Large intestine (tissue), 3 donors: ENCODE measurements at regions not wholly inside any gene's neighbourhood (a gene's known extent, or its start where the extent isn't known, plus 50 kb on each side); places are given as distances from the start of the nearest gene placed in this dataset.
A peak's percentile ranks its signal among the peaks of the same experiment; 100 is the strongest.
"Not testable (repeated sequence)": the region's sequence is repeated elsewhere in the genome, so short reads cannot be mapped to it uniquely, and the experiment has no call there.

Source experiments
- DNase-seq, 2 donors: peaks; one replicate each; pipeline versions ENCODE4 v3.0.0 to v3.0.0-alpha.2; 2013
- H3K27ac ChIP-seq: one replicate; pipeline ENCODE4 v1.5.1; 2013; ENCODE audit warnings: low read length
- H3K27me3 ChIP-seq: 2 replicates; pipeline ENCODE4 v1.6.1; 2013; ENCODE audit warnings: low read length; ENCODE audit not compliant: control insufficient read depth, insufficient read depth
- H3K36me3 ChIP-seq: 2 replicates; pipeline ENCODE4 v1.6.1; 2013; ENCODE audit warnings: low read length; ENCODE audit not compliant: control insufficient read depth, insufficient read depth
- H3K4me1 ChIP-seq: one replicate; pipeline ENCODE4 v1.6.1; 2013; ENCODE audit warnings: low read length; ENCODE audit not compliant: control insufficient read depth, insufficient read depth
- H3K4me3 ChIP-seq: one replicate; pipeline ENCODE4 v1.5.1; 2013; ENCODE audit warnings: low read length
- H3K9me3 ChIP-seq: one replicate; pipeline ENCODE4 v1.6.1; 2013; ENCODE audit warnings: mild to moderate bottlenecking, low read depth, low read length, moderate library complexity; ENCODE audit not compliant: control insufficient read depth
- WGBS: methylation state at CpG from one replicate; pipeline ENCODE4 v1.1.5; 2013; ENCODE audit warnings: low lambda C conversion rate; ENCODE audit not compliant: insufficient coverage; 5-methylcytosine and 5-hydroxymethylcytosine counted together

GRCh38 chr1:121003230-121003629, 113.7 kb downstream of the PPIAL4A start:
- H3K36me3 ChIP-seq, DNase-seq, H3K4me1 ChIP-seq, H3K27ac ChIP-seq, H3K4me3 ChIP-seq, H3K9me3 ChIP-seq: not testable (repeated sequence)
- peaks cover 16% of the 10 kb centered on the region for H3K27me3 ChIP-seq
- no CpG with 5 or more reads among the region's 3 CpGs for WGBS

DNA sequence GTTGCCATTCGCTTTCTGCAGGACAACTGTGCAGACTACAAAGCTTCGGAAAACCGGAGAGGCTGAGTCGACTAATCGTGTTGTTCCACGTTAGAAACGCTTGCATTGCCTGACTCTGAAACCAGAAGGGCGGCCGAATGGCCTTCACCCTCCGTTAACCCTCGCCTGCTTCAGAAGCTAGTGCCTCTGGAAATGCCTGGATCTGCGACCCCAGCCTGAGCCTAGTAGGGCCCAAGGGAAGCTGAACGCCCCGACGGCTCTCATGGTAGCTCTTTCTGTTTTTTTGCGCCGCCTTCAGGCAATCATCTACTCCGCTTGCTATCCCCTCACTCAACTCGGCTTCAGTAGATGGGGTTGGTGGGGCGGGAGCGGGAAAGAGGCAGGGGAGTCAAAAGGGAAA, 117.3 kb downstream of the PPIAL4A start:
- H3K36me3 ChIP-seq, H3K4me1 ChIP-seq, H3K4me3 ChIP-seq, H3K27ac ChIP-seq, H3K9me3 ChIP-seq: not testable (repeated sequence)
- peak in 1 of 2 donors; percentile 4 for DNase-seq
- H3K27me3 ChIP-seq = peaks cover 31% of the 10 kb centered on the region
- WGBS = no CpG with 5 or more reads among the region's 21 CpGs

DNA sequence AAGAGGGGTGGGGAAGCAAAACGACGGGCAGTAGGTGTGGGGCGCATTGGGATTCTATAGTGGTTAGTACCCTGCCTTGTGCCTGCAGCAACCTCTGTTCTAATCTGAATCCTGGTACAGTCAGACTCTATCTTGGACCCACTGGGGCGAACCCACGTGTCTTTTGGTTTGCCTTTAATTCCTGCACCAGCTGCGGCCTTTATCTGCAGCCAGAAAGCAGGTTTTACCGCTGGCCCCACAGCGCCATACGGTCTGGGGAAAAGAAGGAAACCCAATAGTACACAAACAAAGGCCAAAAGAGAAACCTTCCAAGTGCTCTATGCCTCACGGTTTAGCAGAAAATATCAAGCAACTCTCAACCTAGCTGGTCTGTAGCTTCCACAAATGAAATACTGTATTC, 118.2 kb downstream of the PPIAL4A start:
- H3K27me3 ChIP-seq = peaks cover 31% of the 10 kb centered on the region
- H3K4me1 ChIP-seq, H3K4me3 ChIP-seq, H3K36me3 ChIP-seq, H3K9me3 ChIP-seq, H3K27ac ChIP-seq: not testable (repeated sequence)
- peak in 1 of 2 donors; percentile 24 for DNase-seq
- WGBS = no CpG with 5 or more reads among the region's 10 CpGs

GRCh38 chr1:121008512-121009215, 119.1 kb downstream of the PPIAL4A start:
- H3K27ac ChIP-seq, H3K9me3 ChIP-seq, H3K4me3 ChIP-seq, H3K4me1 ChIP-seq, H3K36me3 ChIP-seq: not testable (repeated sequence)
- no CpG with 5 or more reads among the region's 46 CpGs for WGBS
- peaks cover 31% of the 10 kb centered on the region for H3K27me3 ChIP-seq
- peak in 1 of 2 donors; percentile 4 for DNase-seq

- H3K36me3 ChIP-seq, H3K27ac ChIP-seq, H3K9me3 ChIP-seq, H3K4me1 ChIP-seq, H3K4me3 ChIP-seq: not testable (repeated sequence)
- peaks cover 31% of the 10 kb centered on the region for H3K27me3 ChIP-seq
- DNase-seq = peak in 1 of 2 donors; percentile 41
- no CpG with 5 or more reads among the region's 59 CpGs for WGBS
Observed at GRCh38 chr1:121009216-121010057, 119.9 kb downstream of the PPIAL4A start.

DNA sequence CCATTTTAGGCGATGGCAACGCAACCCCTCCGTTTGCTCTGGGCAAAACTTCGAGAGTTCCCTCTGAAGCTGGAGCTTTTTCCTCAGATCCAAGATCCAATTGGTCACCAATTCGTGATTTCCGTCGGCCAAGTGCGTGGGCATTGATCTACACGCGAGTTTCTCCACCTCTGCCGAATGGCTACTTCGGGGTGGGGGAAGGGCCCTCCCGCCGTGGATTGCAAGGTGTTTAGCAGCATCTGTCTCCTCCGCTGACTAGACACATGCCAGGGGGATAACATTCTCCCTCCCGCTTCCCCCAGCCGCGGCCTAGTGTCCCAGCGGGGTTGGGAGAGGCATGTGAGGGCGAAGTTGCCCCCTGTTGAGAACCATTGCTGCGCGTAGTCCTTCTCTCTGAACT, 120.6 kb downstream of the PPIAL4A start:
- not testable (repeated sequence) for H3K9me3 ChIP-seq, H3K4me3 ChIP-seq, DNase-seq, H3K27ac ChIP-seq, H3K36me3 ChIP-seq, H3K4me1 ChIP-seq
- peaks cover 31% of the 10 kb centered on the region for H3K27me3 ChIP-seq
- no CpG with 5 or more reads among the region's 22 CpGs for WGBS

GRCh38 chr1:121013181-121013580, 123.6 kb downstream of the PPIAL4A start:
- not testable (repeated sequence) for H3K36me3 ChIP-seq, H3K9me3 ChIP-seq, DNase-seq, H3K4me1 ChIP-seq, H3K4me3 ChIP-seq, H3K27ac ChIP-seq
- no CpG with 5 or more reads among the region's 1 CpG for WGBS
- peaks cover 15% of the 10 kb centered on the region for H3K27me3 ChIP-seq

GRCh38 chr1:121016182-121017028, 126.8 kb downstream of the PPIAL4A start:
- not testable (repeated sequence) for H3K4me3 ChIP-seq, H3K27me3 ChIP-seq, H3K36me3 ChIP-seq, H3K9me3 ChIP-seq, H3K4me1 ChIP-seq, H3K27ac ChIP-seq
- no CpG with 5 or more reads among the region's 32 CpGs for WGBS
- DNase-seq = peak in 1 of 2 donors; percentile 65

DNA sequence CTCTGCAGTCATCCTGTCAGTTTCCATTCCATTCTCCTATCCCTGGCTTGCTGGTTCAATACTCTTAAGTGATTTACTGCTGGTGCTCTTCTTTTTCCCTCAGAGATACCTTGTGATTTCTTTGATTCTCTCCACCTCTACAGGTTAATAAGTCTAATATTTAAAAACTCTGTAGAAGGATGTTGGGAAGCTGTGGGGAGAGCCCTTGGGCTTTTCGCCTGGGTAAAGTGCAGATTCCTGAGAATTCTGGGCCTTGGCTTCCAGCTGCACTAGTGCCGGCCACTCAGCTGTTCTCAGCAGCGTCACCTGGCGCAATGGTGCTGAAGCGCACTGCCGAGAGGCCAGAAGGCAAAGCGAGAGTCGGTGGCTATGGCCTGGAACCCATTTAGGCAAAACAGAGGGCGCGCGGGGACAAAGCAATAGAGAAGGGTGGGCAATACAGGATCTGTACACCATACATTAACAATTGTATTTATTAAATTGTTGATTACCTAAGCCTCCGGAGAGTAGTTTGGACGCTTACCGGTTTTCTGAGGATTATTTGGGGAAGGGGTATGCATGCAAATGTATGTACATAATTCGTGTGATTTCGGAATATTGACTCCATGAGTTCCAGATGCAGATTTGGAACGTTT, 130.3 kb downstream of the PPIAL4A start:
- H3K9me3 ChIP-seq, H3K4me3 ChIP-seq, H3K27me3 ChIP-seq, H3K4me1 ChIP-seq, H3K36me3 ChIP-seq, H3K27ac ChIP-seq: not testable (repeated sequence)
- DNase-seq = peak in 1 of 2 donors; percentile 1
- WGBS = no CpG with 5 or more reads among the region's 17 CpGs
